DMS53 treated with DMSO at 0.1 percent for 48 hours (cell line): ENCODE measurements at regions not wholly inside any gene's neighbourhood (a gene's known extent, or its start where the extent isn't known, plus 50 kb on each side); places are given as distances from the start of the nearest gene placed in this dataset.
"Not testable (repeated sequence)": the region's sequence is repeated elsewhere in the genome, so short reads cannot be mapped to it uniquely, and the experiment has no call there.

ENCODE experiments used
- DNase-seq: peaks from one replicate; lab custom pipeline; 2025; ENCODE audit not compliant: unreplicated experiment; lab: John Stamatoyannopoulos, UW

- no peak for DNase-seq
These were observed 191.5 kb downstream of the ERCC6L2 start for GRCh38 chr9:96067004-96067403.

DNA sequence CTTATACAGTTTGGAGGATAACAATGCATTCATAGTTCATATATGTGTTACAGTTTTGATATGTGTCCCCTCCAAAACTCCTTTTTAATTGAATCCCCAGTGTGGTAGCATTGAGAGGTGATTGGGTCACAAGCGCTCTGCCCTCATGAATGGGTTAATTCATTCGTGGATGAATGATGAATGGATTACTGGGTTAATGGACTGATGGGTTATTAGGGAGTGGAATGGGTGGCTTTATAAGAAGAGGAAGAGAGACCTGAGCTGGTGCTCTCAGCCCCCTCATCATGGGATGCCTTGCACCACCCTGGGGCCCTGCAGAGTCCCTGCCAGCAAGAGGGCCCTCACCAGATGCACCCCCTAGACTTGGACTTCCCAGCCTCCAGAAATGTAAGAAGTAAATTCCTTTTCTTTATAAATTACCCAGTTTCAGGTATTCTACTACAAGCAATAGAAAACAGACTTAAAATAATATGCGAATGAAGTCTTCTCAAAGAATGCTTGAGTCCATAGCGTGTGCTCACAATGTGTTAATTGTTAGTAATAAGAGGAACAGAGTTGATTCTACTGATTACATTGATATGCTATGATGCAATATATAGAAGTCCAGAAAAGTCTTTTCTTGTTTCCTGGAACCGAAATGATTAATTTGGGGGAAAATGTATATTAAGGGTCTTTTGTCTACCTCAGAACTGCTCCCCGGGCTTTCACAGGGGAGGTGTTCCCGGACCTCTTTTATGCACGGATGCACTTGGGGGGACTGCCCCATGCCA is 190.2 kb downstream of the ERCC6L2 start:
- DNase-seq = no peak

DNA sequence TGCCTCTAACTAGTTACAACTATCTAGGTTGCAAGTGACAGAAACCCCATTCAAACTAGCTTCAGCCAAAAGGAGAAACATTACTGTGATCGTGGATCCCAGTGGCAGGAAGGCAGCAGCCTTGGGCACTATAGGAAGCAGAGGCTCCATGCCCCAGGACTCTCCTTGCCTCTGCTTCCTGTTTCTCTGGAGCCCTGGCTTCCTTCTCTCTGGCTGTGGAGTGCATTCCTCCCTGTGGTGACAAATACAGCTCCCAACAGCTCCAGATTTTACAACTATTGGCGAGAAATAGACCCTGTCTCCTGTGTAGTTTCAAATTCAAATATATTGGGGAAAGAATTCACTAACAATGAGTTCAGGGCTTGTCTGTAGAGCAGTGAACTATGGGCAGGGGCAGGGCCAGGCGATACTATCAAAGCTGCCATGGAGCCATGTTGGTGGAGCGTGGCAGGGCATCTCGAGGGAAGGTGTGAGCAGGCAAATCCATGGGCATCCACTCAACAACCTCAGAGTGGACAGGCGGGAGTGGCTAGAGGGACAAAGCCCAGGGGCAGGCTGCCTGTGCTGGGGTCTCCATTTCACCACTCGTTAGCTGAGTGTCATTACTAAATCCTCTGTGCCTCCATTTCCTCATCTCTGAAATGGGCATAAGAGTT is 189.5 kb downstream of the ERCC6L2 start:
- no peak for DNase-seq

GRCh38 chr9:96062854-96063253 is 187.4 kb downstream of the ERCC6L2 start:
- DNase-seq = no peak

DNA sequence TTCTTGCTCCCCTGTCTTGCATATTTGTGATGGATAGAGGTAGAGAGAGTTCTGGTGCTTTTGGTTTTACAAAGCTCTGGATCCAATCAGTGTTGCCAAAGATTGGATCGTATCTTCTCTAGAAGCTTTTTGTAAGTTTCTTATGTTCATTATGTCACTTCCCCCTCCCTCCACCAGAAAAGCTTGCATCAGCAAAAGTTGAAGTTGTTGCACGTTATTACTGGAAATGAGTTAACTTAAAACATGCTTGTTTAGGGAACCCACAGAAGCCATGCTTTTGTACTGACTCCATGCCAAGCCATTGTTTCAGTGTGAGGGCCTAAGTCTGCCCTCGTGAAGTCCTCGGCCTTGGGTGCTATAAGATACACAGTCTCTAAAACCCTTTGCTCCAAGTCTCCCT is 186.5 kb downstream of the ERCC6L2 start:
- no peak for DNase-seq

- DNase-seq = no peak
These were observed 185.9 kb downstream of the ERCC6L2 start for GRCh38 chr9:96061293-96061987.

DNA sequence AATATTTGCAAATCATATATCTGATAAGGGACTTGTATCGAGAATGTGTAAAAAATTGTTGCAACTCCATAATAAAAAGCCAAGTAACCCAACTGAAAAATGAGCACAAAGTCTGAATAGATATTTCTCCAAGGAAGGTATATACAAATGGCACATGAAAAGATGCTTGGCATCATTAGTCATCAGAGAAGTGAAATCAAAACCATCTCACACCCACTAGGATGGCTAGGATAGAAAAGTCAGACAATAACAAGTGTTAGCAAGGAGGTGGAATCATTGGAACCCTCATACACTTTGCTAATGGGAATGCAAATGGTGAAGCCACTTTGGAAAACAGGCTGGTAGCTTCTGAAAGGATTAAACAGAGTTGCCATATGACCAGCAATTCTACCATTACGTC is 182.7 kb downstream of the ERCC6L2 start:
- DNase-seq = no peak

- DNase-seq = no peak
These were observed 181.7 kb downstream of the ERCC6L2 start for GRCh38 chr9:96057155-96057554.

DNA sequence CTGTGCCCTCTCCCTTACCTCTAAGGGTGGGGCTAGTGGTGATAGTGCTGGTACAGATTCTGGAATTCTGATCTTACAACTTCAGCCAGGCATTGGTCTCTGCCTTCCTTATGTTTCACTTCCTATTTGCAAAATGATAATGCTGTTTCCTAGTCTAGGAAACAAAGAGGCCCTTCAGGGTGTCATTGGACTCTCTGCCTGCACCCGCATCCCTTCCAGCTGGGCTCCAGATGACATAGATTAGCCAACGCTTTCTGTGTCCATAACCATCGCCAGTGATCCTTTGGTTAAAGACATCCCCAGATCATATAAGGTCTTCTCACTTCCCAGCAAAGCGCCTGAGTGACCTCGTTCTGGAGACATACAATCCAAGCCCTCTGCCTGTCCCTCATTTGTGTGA is 180.7 kb downstream of the ERCC6L2 start:
- DNase-seq = no peak

DNA sequence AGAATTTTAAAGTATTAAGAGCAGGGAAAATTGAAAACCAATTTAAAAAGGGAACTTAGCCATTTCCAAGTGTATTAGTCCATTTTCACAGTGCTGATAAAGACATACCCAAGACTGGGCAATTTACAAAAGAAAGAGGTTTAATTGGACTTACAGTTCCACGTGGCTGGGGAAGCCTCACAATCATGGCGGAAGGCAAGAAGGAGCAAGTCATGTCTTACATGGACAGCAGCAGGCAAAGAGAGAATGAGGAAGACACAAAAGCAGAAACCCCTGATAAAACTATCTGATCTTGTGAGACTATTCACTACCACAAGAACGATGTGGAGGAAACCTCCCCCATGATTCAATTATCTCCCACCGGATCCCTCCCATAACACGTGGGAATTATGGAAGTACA is 178.8 kb downstream of the ERCC6L2 start:
- not testable (repeated sequence) for DNase-seq

GRCh38 chr9:96052686-96053085 is 177.2 kb downstream of the ERCC6L2 start:
- DNase-seq = no peak

- DNase-seq = no peak
These were observed 175.9 kb downstream of the ERCC6L2 start for GRCh38 chr9:96051423-96051822.

DNA sequence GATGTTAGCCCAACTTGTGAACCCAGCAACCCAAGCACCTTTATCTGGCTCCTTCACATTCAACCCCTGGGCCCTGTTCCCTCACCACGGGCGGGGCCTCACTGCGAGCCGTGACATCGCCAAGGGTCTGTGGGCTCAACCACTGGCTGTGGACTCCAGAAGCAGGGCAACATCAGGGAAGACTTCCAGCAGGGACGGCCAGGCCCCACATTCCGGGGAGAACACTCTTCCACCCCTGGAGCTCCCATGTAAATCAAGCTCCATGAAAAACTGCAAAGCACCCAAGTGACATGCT is 175.3 kb downstream of the ERCC6L2 start:
- DNase-seq = no peak

- no peak for DNase-seq
These were observed 174.8 kb downstream of the ERCC6L2 start for GRCh38 chr9:96050048-96050860.

GRCh38 chr9:96048956-96049831 is 173.7 kb downstream of the ERCC6L2 start:
- no peak for DNase-seq

DNA sequence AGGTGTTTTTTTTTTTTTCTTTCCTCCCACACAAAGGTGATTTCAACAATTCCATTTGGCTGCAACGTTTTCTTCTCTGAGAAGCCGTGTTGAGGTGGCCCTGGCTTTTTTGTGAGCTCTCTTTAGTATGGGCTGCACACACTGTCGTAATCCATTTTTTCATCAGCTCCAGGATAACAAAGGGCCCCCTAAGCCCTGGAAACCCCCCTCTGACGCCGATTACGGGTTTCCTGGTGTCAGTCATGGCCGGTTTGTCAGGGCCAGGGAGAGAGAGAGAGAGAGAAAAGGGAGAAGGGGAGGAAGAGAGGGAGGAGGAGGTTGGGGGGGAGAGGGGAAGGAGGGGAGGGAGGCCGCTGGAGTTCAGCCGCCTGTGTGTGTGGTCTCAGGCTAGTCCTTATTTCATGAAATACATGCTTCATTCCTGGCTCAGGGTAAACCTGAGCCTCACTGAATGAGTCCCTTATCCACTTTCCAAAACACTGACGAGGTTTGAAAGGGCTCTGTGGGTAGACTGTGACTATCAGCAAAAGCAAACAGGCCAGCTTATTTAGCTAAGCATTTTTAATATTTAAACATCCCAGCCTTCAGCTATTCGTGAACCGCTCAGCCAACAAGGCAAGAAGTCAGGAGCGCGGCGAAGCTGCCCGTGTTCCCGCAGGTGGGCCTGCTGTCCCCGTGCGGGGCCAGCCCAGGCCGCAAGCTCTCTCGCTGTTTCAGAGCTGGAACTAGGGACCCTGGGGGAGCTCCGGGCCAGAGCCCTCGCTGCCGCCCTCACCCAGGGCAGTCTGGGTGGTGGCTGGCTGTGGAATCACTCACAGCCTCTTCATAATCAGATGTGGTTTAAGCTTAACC is 172.8 kb downstream of the ERCC6L2 start:
- DNase-seq = no peak

DNA sequence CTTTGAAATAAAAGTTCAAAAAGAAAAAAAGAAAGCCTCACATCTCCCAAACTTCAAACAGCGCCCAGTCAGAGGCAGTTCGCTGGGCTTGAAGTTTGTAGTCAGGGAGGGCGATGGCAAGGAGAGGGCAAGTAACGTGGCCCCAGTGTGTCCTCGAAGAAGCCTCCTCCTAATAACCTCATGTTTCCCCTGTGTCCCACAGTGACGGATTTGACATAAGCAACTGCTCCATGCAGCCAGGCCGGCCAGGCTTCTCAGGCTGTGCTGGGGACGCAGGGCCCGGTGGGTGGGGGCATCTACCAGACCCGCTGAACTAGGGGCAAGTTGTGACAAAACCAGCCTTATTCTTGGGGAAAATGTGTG is 172.2 kb downstream of the ERCC6L2 start:
- no peak for DNase-seq

GRCh38 chr9:96047116-96047639 is 171.7 kb downstream of the ERCC6L2 start:
- DNase-seq = no peak

DNA sequence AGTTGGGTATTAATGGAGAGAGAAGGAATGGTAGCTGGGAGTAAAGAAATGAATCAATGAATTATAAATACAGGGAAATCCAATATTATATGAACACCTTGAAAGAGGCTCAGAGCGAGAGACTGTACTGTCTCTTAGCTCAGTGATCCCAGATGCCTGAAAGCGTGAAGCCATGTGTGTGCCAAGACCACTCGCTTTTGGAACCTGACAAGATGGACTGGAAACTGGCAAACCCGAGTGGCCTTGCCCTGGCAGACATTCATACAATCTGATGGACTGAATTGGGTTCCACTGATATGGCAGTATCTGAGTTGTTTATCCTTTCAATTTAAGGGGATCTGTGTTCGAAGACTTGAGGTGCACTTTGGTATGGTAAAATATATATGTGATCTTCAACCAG is 170.3 kb downstream of the ERCC6L2 start:
- no peak for DNase-seq
